GM23248 (cell line): ENCODE measurements at regions not wholly inside any gene's neighbourhood (a gene's known extent, or its start where the extent isn't known, plus 50 kb on each side); places are given as distances from the start of the nearest gene placed in this dataset.

Source experiments
- EZH2 ChIP-seq: fragments of 200-600 bp; sonication (generic); IDR thresholded peaks from 2 replicates; pipeline ENCODE4 v1.6.1; 2018; ENCODE audit warnings: antibody characterized with exemption, mild to moderate bottlenecking; ENCODE audit not compliant: insufficient read depth, poor library complexity, severe bottlenecking
- EZH2phosphoT487 ChIP-seq: fragments of 200-600 bp; sonication (generic); IDR thresholded peaks from 2 replicates; pipeline ENCODE4 v1.6.1; 2018; ENCODE audit warnings: antibody characterized with exemption, moderate library complexity, mild to moderate bottlenecking, low read depth; ENCODE audit not compliant: insufficient read depth

DNA sequence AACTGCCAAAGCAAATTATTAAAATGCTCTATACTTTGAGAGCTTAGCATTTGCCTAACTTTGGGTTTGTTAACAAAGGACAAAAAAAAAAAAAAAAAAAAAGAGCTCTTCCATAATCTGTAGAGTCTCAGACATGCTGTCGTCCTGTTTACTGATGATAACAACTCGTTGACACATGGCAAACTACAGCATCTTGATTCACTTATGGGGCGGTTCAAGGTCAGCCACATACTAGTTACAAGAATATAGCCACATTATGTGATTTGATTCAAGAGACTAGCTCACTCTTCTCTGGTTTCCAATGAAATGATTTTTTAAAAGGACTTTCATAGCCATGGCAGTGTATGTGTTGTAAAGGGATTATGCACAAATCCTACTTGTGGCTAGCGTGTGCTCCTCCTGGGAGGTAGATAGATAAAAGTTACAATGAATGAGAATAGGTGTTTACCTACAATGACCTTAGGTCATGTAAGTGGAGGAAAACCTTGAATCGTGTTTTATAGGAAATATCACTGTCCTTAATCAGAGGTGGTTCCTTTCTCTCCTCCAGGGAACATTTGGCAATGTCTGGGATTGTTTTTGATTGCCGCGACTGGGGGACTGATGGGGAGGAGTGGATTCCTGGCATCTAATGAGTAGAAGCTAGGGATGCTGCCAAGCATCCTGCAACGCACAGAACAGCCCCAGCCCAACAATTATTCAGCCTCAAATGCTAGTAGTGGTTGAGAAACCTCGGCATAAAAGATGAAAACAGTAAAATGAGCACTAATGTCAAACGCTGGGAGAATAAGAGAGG lies 969.2 kb upstream of the SLC35B3 start:
- no peak for TF ChIP-seq EZH2
- no peak for TF ChIP-seq EZH2phosphoT487
